ENCODE measurements at regions not wholly inside any gene's neighbourhood (a gene's known extent, or its start where the extent isn't known, plus 50 kb on each side); places are given as distances from the start of the nearest gene placed in this dataset.

- Histone ChIP-seq H3K4me2 (ENCODE audit: extremely low read depth, insufficient read depth, low read length) (no peak overlapping the region), H3K27me3 (ENCODE audit: control insufficient read depth, insufficient read depth, low read length) (no peaks in the 10 kb centered on the region), H3K9ac (ENCODE audit: insufficient read depth, low read length) (no peak overlapping the region), H3K4me1 (ENCODE audit: control insufficient read depth, extremely low read depth, insufficient read depth, low read length) (no peaks in the 10 kb centered on the region), H3K79me2 (ENCODE audit: control insufficient read depth, insufficient read depth, low read length) (no peaks in the 10 kb centered on the region), H3K27ac (ENCODE audit: insufficient read depth, low read length) (no peak overlapping the region), H3K9me3 (ENCODE audit: control insufficient read depth, insufficient read depth, low read depth, low read length) (no peaks in the 10 kb centered on the region), H2AFZ (ENCODE audit: low read length) (no peak overlapping the region), H3K4me3 (replicated peaks in 1 of 4; ENCODE audit: control extremely low read depth in 1 of 4, insufficient read depth in 1 of 4, low read depth in 3 of 4, low read length in 4 of 4) (no peak overlapping the region), H4K20me1 (ENCODE audit: control insufficient read depth, extremely low read depth, insufficient read depth, low read length) (no peaks in the 10 kb centered on the region), H3K36me3 (ENCODE audit: control insufficient read depth, insufficient read depth, low read length) (no peaks in the 10 kb centered on the region)
- no peak for TF ChIP-seq CTCF (conservative IDR thresholded peaks at IDR 0.05 in 1 of 2, IDR thresholded peaks at IDR 0.05 in 1 of 2; ENCODE audit: low read depth in 1 of 2, low read length in 2 of 2)
- no peak for TF ChIP-seq EZH2 (IDR thresholded peaks at IDR 0.05; ENCODE audit: low read length, missing control alignments)
- DNase-seq (ENCODE audit: low read depth in 2 of 2) = no peak
Measured at GRCh38 chr1:38555130-38555529, 304.4 kb downstream of the RRAGC start.

GRCh38 chr1:38551318-38552307 lies 308.0 kb downstream of the RRAGC start:
- Histone ChIP-seq H3K4me1 (ENCODE audit: control insufficient read depth, extremely low read depth, insufficient read depth, low read length) (no peaks in the 10 kb centered on the region), H3K27me3 (ENCODE audit: control insufficient read depth, insufficient read depth, low read length) (no peaks in the 10 kb centered on the region), H4K20me1 (ENCODE audit: control insufficient read depth, extremely low read depth, insufficient read depth, low read length) (peaks cover 1% of the 10 kb centered on the region), H3K9me3 (ENCODE audit: control insufficient read depth, insufficient read depth, low read depth, low read length) (no peaks in the 10 kb centered on the region), H3K4me2 (ENCODE audit: extremely low read depth, insufficient read depth, low read length) (no peak overlapping the region), H3K79me2 (ENCODE audit: control insufficient read depth, insufficient read depth, low read length) (no peaks in the 10 kb centered on the region), H3K4me3 (replicated peaks in 1 of 4; ENCODE audit: control extremely low read depth in 1 of 4, insufficient read depth in 1 of 4, low read depth in 3 of 4, low read length in 4 of 4) (no peak overlapping the region), H3K27ac (ENCODE audit: insufficient read depth, low read length) (no peak overlapping the region), H3K36me3 (ENCODE audit: control insufficient read depth, insufficient read depth, low read length) (no peaks in the 10 kb centered on the region), H3K9ac (ENCODE audit: insufficient read depth, low read length) (no peak overlapping the region), H2AFZ (ENCODE audit: low read length) (no peak overlapping the region)
- DNase-seq (ENCODE audit: low read depth in 2 of 2) = no peak
- no peak for TF ChIP-seq EZH2 (IDR thresholded peaks at IDR 0.05; ENCODE audit: low read length, missing control alignments)
- TF ChIP-seq CTCF (conservative IDR thresholded peaks at IDR 0.05 in 1 of 2, IDR thresholded peaks at IDR 0.05 in 1 of 2; ENCODE audit: low read depth in 1 of 2, low read length in 2 of 2) = no peak

GRCh38 chr1:38549191-38549590 lies 310.4 kb downstream of the RRAGC start:
- no peak overlapping the region for H3K9ac ChIP-seq (ENCODE audit: insufficient read depth, low read length)
- H3K27ac ChIP-seq (ENCODE audit: insufficient read depth, low read length) = no peak overlapping the region

More at GRCh38 chr1:38549191-38549590, 310.4 kb downstream of the RRAGC start:
- TF ChIP-seq EZH2 (IDR thresholded peaks at IDR 0.05; ENCODE audit: low read length, missing control alignments) = no peak
- no peak for TF ChIP-seq CTCF (conservative IDR thresholded peaks at IDR 0.05 in 1 of 2, IDR thresholded peaks at IDR 0.05 in 1 of 2; ENCODE audit: low read depth in 1 of 2, low read length in 2 of 2)
- DNase-seq (ENCODE audit: low read depth in 2 of 2) = no peak
- H2AFZ ChIP-seq (ENCODE audit: low read length) = no peak overlapping the region
- no peaks in the 10 kb centered on the region for H3K27me3 ChIP-seq (ENCODE audit: control insufficient read depth, insufficient read depth, low read length)
- H3K4me2 ChIP-seq (ENCODE audit: extremely low read depth, insufficient read depth, low read length) = no peak overlapping the region
- no peaks in the 10 kb centered on the region for H3K79me2 ChIP-seq (ENCODE audit: control insufficient read depth, insufficient read depth, low read length)
- no peak overlapping the region for H3K4me3 ChIP-seq (replicated peaks in 1 of 4; ENCODE audit: control extremely low read depth in 1 of 4, insufficient read depth in 1 of 4, low read depth in 3 of 4, low read length in 4 of 4)
- no peaks in the 10 kb centered on the region for H3K9me3 ChIP-seq (ENCODE audit: control insufficient read depth, insufficient read depth, low read depth, low read length)
- no peaks in the 10 kb centered on the region for H3K4me1 ChIP-seq (ENCODE audit: control insufficient read depth, extremely low read depth, insufficient read depth, low read length)
- H3K36me3 ChIP-seq (ENCODE audit: control insufficient read depth, insufficient read depth, low read length) = no peaks in the 10 kb centered on the region
- peaks cover 1% of the 10 kb centered on the region for H4K20me1 ChIP-seq (ENCODE audit: control insufficient read depth, extremely low read depth, insufficient read depth, low read length)

Measured in fibroblast of lung (primary cell).